GM23338 (cell line): ENCODE measurements at regions not wholly inside any gene's neighbourhood (a gene's known extent, or its start where the extent isn't known, plus 50 kb on each side); places are given as distances from the start of the nearest gene placed in this dataset.

Source experiments
- CREB1 ChIP-seq: fragments of 250-450 bp; sonication (Bioruptor Pico); IDR thresholded peaks from 2 replicates; pipeline ENCODE4 v1.5.0; 2020; ENCODE audit warnings: low read depth, mild to moderate bottlenecking, moderate library complexity
- EZH2 ChIP-seq: fragments of 200-600 bp; sonication (generic); IDR thresholded peaks from one replicate; pipeline ENCODE4 v1.8.0; 2017; ENCODE audit warnings: antibody characterized with exemption, mild to moderate bottlenecking, low read depth; ENCODE audit not compliant: unreplicated experiment
- EZH2phosphoT487 ChIP-seq: fragments of 200-600 bp; sonication (generic); IDR thresholded peaks from one replicate; pipeline ENCODE4 v1.8.1; 2018; ENCODE audit warnings: antibody characterized with exemption; ENCODE audit not compliant: unreplicated experiment
- NANOG ChIP-seq: IDR thresholded peaks from 2 replicates; pipeline ENCODE4 v1.6.1; 2016; ENCODE audit warnings: antibody characterized with exemption, borderline replicate concordance
- POLR2AphosphoS5 ChIP-seq: IDR thresholded peaks from 2 replicates; pipeline ENCODE4 v1.6.1; 2016; ENCODE audit warnings: antibody characterized with exemption, low read depth
- TF ChIP-seq, protein P1 (sequence below), 2 experiments: fragments of 200-600 bp in 1 of 2; sonication (generic) in 1 of 2; conservative IDR thresholded peaks; 2 replicates each; pipeline versions ENCODE4 v1.5.1 to v1.6.1; 2016 to 2017; ENCODE audit warnings: antibody characterized with exemption in 2 of 2, low read depth in 2 of 2, mild to moderate bottlenecking in 2 of 2, moderate library complexity in 1 of 2
- TF ChIP-seq, protein P2 (sequence below): IDR thresholded peaks from 2 replicates; pipeline ENCODE4 v1.6.1; 2016; ENCODE audit warnings: antibody characterized with exemption
- TF ChIP-seq, protein P3 (sequence below): IDR thresholded peaks from one replicate; pipeline ENCODE4 v1.6.1; 2018; ENCODE audit warnings: antibody characterized with exemption; ENCODE audit not compliant: unreplicated experiment

- no peak for TF ChIP-seq EZH2phosphoT487
- TF ChIP-seq, protein P1, sequence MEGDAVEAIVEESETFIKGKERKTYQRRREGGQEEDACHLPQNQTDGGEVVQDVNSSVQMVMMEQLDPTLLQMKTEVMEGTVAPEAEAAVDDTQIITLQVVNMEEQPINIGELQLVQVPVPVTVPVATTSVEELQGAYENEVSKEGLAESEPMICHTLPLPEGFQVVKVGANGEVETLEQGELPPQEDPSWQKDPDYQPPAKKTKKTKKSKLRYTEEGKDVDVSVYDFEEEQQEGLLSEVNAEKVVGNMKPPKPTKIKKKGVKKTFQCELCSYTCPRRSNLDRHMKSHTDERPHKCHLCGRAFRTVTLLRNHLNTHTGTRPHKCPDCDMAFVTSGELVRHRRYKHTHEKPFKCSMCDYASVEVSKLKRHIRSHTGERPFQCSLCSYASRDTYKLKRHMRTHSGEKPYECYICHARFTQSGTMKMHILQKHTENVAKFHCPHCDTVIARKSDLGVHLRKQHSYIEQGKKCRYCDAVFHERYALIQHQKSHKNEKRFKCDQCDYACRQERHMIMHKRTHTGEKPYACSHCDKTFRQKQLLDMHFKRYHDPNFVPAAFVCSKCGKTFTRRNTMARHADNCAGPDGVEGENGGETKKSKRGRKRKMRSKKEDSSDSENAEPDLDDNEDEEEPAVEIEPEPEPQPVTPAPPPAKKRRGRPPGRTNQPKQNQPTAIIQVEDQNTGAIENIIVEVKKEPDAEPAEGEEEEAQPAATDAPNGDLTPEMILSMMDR (conservative IDR thresholded peaks at IDR 0.05; ENCODE audit: low read depth in 2 of 2): no peak
- TF ChIP-seq POLR2AphosphoS5: no peak
- TF ChIP-seq EZH2: no peak
- no peak for TF ChIP-seq NANOG
- TF ChIP-seq CREB1 (CRISPR knock-in tag): no peak
- TF ChIP-seq, protein P2, sequence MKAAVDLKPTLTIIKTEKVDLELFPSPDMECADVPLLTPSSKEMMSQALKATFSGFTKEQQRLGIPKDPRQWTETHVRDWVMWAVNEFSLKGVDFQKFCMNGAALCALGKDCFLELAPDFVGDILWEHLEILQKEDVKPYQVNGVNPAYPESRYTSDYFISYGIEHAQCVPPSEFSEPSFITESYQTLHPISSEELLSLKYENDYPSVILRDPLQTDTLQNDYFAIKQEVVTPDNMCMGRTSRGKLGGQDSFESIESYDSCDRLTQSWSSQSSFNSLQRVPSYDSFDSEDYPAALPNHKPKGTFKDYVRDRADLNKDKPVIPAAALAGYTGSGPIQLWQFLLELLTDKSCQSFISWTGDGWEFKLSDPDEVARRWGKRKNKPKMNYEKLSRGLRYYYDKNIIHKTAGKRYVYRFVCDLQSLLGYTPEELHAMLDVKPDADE: no peak
- TF ChIP-seq, protein P3, sequence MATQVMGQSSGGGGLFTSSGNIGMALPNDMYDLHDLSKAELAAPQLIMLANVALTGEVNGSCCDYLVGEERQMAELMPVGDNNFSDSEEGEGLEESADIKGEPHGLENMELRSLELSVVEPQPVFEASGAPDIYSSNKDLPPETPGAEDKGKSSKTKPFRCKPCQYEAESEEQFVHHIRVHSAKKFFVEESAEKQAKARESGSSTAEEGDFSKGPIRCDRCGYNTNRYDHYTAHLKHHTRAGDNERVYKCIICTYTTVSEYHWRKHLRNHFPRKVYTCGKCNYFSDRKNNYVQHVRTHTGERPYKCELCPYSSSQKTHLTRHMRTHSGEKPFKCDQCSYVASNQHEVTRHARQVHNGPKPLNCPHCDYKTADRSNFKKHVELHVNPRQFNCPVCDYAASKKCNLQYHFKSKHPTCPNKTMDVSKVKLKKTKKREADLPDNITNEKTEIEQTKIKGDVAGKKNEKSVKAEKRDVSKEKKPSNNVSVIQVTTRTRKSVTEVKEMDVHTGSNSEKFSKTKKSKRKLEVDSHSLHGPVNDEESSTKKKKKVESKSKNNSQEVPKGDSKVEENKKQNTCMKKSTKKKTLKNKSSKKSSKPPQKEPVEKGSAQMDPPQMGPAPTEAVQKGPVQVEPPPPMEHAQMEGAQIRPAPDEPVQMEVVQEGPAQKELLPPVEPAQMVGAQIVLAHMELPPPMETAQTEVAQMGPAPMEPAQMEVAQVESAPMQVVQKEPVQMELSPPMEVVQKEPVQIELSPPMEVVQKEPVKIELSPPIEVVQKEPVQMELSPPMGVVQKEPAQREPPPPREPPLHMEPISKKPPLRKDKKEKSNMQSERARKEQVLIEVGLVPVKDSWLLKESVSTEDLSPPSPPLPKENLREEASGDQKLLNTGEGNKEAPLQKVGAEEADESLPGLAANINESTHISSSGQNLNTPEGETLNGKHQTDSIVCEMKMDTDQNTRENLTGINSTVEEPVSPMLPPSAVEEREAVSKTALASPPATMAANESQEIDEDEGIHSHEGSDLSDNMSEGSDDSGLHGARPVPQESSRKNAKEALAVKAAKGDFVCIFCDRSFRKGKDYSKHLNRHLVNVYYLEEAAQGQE: no peak
These were observed 102.4 kb upstream of the SEMA3D start for GRCh38 chr7:85289279-85289678.
